GM20000 (cell line): ENCODE measurements at regions not wholly inside any gene's neighbourhood (a gene's known extent, or its start where the extent isn't known, plus 50 kb on each side); places are given as distances from the start of the nearest gene placed in this dataset.

Source experiments
- DNase-seq: peaks from one replicate; pipeline ENCODE4 v3.0.0; 2012; ENCODE audit warnings: low spot score
- CTCF ChIP-seq: IDR thresholded peaks from 2 replicates; pipeline ENCODE4 v1.5.1; 2012; ENCODE audit warnings: mild to moderate bottlenecking, control low read depth; ENCODE audit errors: extremely low read depth, missing control alignments

DNA sequence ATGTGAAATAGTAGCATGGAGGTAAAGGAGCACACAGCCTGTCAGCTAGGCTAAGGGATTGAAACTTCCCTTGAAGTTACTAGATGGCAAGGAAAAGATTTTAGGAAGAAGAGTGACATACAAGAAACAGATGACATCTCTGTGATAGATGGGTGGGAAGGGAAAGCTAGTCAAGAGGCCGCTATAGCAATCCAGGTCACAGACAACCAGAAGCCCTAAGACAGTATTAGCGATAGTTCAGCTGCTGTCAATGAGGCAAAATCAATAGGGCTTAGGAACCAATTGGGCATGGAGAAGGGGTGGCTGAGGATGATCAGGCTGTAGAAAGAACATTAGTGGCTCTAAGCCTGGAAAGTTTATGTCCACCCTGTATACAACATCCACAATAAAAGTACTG lies 111.1 kb downstream of the GLUL start:
- TF ChIP-seq CTCF, result no peak
- DNase-seq, result no peak

- DNase-seq, result no peak
Measured at GRCh38 chr1:182279724-182280503, 111.7 kb downstream of the GLUL start.

DNA sequence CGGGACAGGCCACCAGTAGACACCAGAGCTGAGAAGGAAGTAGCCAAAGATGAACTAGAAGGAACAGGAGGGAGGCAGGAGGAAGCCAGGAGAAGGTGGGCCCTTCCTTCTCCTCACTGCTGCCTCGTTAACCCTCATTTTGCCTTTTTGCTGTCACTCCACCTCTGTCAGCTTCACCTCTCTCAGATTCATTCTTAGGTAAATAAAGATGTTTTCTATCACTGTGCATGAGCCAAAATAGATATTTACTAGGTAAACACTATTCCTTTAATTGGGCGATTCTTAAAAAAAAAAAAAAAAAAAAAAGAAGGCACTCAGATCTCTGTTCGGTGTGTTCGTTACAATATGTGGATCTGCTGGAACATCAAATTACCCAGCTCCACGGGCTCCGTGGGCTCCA lies 112.3 kb downstream of the GLUL start:
- no peak for DNase-seq
- TF ChIP-seq CTCF, result no peak

More at GRCh38 chr1:182279724-182280503, 111.7 kb downstream of the GLUL start:
- TF ChIP-seq CTCF, result no peak

DNA sequence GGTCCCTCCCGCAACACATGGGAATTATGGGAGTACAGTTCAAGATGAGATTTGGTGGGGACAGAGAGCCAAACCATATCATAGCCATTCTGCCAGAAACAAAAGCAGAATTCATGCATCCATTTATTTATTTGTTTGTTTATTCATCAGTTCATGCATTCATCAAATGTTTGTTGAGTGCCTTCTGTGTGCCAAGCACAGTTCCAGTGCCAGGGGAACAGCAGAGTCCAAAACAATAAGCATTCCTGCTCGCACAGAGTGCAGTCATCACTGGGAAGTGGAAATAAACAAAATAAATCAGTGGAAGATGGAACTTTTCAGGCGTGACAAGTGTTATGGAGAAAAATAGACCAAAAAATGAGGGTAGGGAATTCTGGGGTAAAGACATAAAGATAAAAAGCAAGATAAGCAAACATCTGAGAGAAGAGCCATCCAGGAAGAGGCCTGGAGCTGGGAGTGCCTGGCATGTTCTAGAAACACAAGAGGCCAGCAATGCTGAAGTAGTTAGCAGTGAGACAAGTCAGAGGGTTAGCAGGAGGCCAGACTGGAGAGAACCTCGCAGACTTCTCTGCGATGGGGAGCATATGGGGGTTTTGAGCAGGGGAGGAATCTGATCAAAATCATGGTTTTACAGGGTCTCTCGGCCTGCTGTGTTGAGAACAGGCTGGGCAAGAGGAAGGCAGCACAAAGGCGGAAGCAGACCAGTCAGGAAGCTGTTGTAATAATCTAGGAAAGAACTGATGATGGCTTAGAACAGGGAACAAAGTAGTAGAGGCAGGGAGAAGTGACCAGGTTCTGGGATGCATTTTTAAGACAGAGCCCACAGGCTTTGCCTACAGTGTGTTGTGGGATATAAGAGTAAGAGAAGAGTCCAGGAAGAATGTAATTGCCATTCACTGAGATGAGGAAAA lies 113.2 kb downstream of the GLUL start:
- no peak for TF ChIP-seq CTCF
- DNase-seq, result no peak

GRCh38 chr1:182275271-182275670 lies 116.3 kb downstream of the GLUL start:
- DNase-seq, result no peak
- no peak for TF ChIP-seq CTCF

DNA sequence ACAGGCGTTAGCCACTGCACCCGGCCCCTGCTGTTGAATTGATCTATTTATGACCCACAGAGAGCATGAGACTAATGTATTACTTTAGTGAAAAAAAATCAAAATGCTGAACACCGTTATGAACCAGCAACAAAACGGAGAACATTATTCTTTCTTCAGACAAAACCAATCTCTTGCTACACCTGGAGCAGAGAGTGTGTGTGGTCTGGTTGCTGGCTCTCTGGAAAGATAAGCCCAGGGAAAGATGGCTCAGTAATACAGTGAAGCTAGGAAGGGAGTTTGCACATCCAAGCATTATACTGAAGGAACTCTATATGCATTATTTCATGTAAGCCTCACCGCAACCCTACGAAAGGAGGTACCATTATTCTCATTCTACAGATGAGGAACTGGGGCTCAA lies 117.0 kb downstream of the GLUL start:
- TF ChIP-seq CTCF, result no peak
- no peak for DNase-seq

- DNase-seq, result no peak
- no peak for TF ChIP-seq CTCF
Measured at GRCh38 chr1:182270731-182271130, 120.9 kb downstream of the GLUL start.
